Gastrocnemius medialis (tissue), 4 donors: ENCODE measurements at regions not wholly inside any gene's neighbourhood (a gene's known extent, or its start where the extent isn't known, plus 50 kb on each side); places are given as distances from the start of the nearest gene placed in this dataset.

Experiments used
- ATAC-seq, 2 donors: fragments of 150-250 bp; one replicate each; pipeline ENCODE4 v1.9.1; 2016
- DNase-seq, 2 donors: peaks; one replicate each; pipeline ENCODE4 v3.0.0-alpha.2; 2019
- H3K27ac ChIP-seq, 4 donors: fragments of 200-600 bp; sonication (generic); 1 replicate in 1 of 4; 2 replicates in 3 of 4; pipeline ENCODE4 v1.5.1; 2016 to 2018; ENCODE audit warnings: mild to moderate bottlenecking in 2 of 4, moderate library complexity in 1 of 4
- H3K27me3 ChIP-seq, 3 donors: fragments of 200-600 bp; sonication (generic) in 2 of 3; 1 replicate in 1 of 3; 2 replicates in 2 of 3; pipeline versions ENCODE4 v1.5.1 to v1.6.0; 2016 to 2019; ENCODE audit warnings: mild to moderate bottlenecking in 1 of 3, moderate library complexity in 1 of 3
- H3K36me3 ChIP-seq, 2 donors: fragments of 200-600 bp; sonication (generic) in 1 of 2; one replicate each; pipeline ENCODE4 v1.5.1; 2017 to 2018
- H3K4me1 ChIP-seq, 2 donors: fragments of 200-600 bp; sonication (generic) in 1 of 2; one replicate each; pipeline ENCODE4 v1.5.1; 2016 to 2017; ENCODE audit warnings: mild to moderate bottlenecking in 2 of 2
- H3K4me3 ChIP-seq, 4 donors: fragments of 200-600 bp; sonication (generic) in 3 of 4; 1 replicate in 1 of 4; 2 replicates in 3 of 4; pipeline ENCODE4 v1.5.1; 2016 to 2019; ENCODE audit warnings: mild to moderate bottlenecking in 2 of 4
- H3K9me3 ChIP-seq, 3 donors: fragments of 200-600 bp; sonication (generic) in 2 of 3; 1 replicate in 1 of 3; 2 replicates in 2 of 3; pipeline ENCODE4 v1.5.1; 2016 to 2019
- POLR2A ChIP-seq, 2 donors: fragments of 450-650 bp; IDR thresholded peaks; one replicate each; pipeline ENCODE4 v1.6.1; 2017; ENCODE audit warnings: antibody characterized with exemption in 2 of 2, mild to moderate bottlenecking in 2 of 2, moderate library complexity in 2 of 2
- in situ Hi-C, 4 donors: fragments of 200-750 bp; cut with MboI; loops; one replicate each; pipeline versions ENCODE4 v1.15.0 to v1.8.0; 2017; ENCODE audit warnings: low sequenced_read_pairs in 4 of 4
- intact Hi-C: fragments of 100-400 bp; cut with DNase I; formaldehyde crosslinking; loops from one replicate; pipeline ENCODE4 v1.15.1; 2023; ENCODE audit warnings: low total_unique reads
- TF ChIP-seq, protein P1 (sequence below), 5 experiments: fragments of 450-650 bp in 3 of 5; fragments of 200-600 bp in 2 of 5; sonication (generic) in 2 of 5; IDR thresholded peaks in 4 of 5; conservative IDR thresholded peaks in 1 of 5; 1 replicate in 4 of 5; 2 replicates in 1 of 5; pipeline ENCODE4 v1.5.1; 2016 to 2019; ENCODE audit warnings: antibody characterized with exemption in 5 of 5, mild to moderate bottlenecking in 3 of 5, moderate library complexity in 3 of 5

DNA sequence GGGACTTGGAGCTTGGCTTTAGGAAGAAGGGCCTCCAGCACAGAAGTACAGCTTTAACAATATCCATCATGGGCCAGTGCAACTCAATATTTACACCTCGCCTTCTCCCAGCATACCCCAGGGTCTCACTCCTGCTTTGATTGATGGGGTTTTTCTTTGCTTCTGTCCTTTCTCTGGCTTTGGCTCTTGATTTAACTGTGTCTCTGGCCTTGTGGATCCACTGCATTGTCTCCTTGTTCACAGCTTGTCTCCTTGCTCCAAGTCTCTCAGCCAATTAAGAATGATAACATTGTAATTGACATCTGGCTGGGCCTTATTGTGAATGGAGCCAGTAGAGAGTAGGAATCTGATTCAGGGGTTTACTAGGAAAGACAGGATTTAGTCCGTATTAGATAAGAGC is 1019.5 kb downstream of the TMEM182 start:
- intact Hi-C loops (no loop called here), in situ Hi-C loops (no loop called here)

DNA sequence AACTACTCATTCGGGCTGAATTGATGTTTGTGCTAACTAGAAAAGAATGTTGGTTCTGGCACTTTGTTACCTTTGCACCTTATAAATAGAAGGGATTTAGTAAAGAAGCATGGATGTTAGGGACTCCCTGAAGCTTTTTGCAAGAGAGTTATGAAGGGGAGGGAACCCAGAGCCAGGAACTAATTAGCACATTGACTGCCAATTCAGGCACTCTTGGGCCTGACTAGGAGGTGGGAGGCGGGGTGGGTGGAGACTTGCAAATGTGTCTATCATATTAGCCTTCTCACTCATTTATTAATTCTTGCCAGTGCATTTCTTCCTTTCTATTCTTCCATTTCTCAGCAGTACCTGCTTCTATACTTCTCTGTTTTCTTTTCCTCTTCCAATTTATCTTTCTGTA is 1022.4 kb downstream of the TMEM182 start:
- DNase-seq (no peak), ATAC-seq (no peak)
- Histone ChIP-seq H3K4me1 (no peaks in the 10 kb centered on the region), H3K27me3 (no peaks in the 10 kb centered on the region), H3K36me3 (no peaks in the 10 kb centered on the region), H3K27ac (no peak overlapping the region), H3K9me3 (no peaks in the 10 kb centered on the region), H3K4me3 (no peak overlapping the region)
- TF ChIP-seq POLR2A (IDR thresholded peaks at IDR 0.05), result no peak
- TF ChIP-seq, protein P1, sequence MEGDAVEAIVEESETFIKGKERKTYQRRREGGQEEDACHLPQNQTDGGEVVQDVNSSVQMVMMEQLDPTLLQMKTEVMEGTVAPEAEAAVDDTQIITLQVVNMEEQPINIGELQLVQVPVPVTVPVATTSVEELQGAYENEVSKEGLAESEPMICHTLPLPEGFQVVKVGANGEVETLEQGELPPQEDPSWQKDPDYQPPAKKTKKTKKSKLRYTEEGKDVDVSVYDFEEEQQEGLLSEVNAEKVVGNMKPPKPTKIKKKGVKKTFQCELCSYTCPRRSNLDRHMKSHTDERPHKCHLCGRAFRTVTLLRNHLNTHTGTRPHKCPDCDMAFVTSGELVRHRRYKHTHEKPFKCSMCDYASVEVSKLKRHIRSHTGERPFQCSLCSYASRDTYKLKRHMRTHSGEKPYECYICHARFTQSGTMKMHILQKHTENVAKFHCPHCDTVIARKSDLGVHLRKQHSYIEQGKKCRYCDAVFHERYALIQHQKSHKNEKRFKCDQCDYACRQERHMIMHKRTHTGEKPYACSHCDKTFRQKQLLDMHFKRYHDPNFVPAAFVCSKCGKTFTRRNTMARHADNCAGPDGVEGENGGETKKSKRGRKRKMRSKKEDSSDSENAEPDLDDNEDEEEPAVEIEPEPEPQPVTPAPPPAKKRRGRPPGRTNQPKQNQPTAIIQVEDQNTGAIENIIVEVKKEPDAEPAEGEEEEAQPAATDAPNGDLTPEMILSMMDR (IDR thresholded peaks at IDR 0.05 in 4 of 5, conservative IDR thresholded peaks at IDR 0.05 in 1 of 5), result no peak
- intact Hi-C loops, result no loop called here
- in situ Hi-C loops, result no loop called here

More for the DNA sequence above, 1019.5 kb downstream of the TMEM182 start:
- Histone ChIP-seq H3K9me3 (no peaks in the 10 kb centered on the region), H3K27me3 (no peaks in the 10 kb centered on the region), H3K4me3 (no peak overlapping the region), H3K4me1 (no peaks in the 10 kb centered on the region), H3K36me3 (no peaks in the 10 kb centered on the region), H3K27ac (no peak overlapping the region)
- ATAC-seq (no peak), DNase-seq (no peak)
- TF ChIP-seq POLR2A (IDR thresholded peaks at IDR 0.05), result no peak
- TF ChIP-seq, protein P1 (IDR thresholded peaks at IDR 0.05 in 4 of 5, conservative IDR thresholded peaks at IDR 0.05 in 1 of 5), result no peak

DNA sequence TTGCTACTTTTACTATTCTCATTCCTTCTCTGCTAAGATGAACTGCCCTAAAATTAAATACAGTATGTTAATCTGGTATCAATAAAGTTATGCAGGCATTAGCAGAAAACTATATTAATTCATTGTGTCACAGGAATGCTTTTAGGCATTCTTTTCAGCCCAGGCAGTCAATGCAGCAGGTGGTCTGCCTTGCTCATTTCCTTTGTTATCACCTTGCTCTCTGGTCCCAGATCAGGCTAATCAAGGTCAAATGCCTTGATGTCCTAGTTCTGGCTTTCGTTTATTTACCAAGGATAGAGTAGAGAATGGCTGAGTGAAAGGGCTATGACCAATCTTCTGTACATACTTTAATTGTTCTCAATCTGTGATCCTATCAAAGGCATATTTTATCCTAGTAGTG is 1023.6 kb downstream of the TMEM182 start:
- Histone ChIP-seq H3K9me3 (no peaks in the 10 kb centered on the region), H3K27ac (no peak overlapping the region), H3K27me3 (no peaks in the 10 kb centered on the region), H3K4me1 (no peaks in the 10 kb centered on the region), H3K36me3 (no peaks in the 10 kb centered on the region), H3K4me3 (no peak overlapping the region)
- no peak for ATAC-seq
- DNase-seq, result no peak
- intact Hi-C loops, result no loop called here
- in situ Hi-C loops, result no loop called here
- TF ChIP-seq, protein P1 (IDR thresholded peaks at IDR 0.05 in 4 of 5, conservative IDR thresholded peaks at IDR 0.05 in 1 of 5), result no peak
- TF ChIP-seq POLR2A (IDR thresholded peaks at IDR 0.05), result no peak

DNA sequence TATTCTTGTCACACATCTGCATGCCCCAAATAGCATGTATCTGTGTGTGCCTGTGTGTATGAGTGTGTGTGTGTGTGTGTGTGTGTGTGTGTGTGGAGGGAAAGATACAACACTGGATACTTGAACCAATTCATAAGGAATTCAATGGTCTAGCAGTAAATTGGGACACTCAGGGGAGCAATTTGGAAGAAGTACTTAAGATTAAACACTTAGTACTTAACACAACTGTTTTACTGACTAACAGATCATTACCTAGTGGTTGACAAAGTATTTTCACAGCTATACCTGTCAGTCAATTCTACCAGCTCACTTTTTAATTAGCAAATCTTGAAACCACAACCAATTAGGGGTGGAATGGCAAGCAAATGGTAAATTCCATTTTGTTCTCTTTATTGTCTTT is 1024.1 kb downstream of the TMEM182 start:
- H3K9me3 ChIP-seq, result no peaks in the 10 kb centered on the region
- no peaks in the 10 kb centered on the region for H3K27me3 ChIP-seq
- DNase-seq (no peak), ATAC-seq (no peak)
- TF ChIP-seq, protein P1 (IDR thresholded peaks at IDR 0.05 in 4 of 5, conservative IDR thresholded peaks at IDR 0.05 in 1 of 5), result no peak
- no peak for TF ChIP-seq POLR2A (IDR thresholded peaks at IDR 0.05)
- H3K4me1 ChIP-seq, result no peaks in the 10 kb centered on the region
- intact Hi-C loops, result no loop called here
- in situ Hi-C loops, result no loop called here
- H3K36me3 ChIP-seq, result no peaks in the 10 kb centered on the region
- no peak overlapping the region for H3K27ac ChIP-seq
- no peak overlapping the region for H3K4me3 ChIP-seq

DNA sequence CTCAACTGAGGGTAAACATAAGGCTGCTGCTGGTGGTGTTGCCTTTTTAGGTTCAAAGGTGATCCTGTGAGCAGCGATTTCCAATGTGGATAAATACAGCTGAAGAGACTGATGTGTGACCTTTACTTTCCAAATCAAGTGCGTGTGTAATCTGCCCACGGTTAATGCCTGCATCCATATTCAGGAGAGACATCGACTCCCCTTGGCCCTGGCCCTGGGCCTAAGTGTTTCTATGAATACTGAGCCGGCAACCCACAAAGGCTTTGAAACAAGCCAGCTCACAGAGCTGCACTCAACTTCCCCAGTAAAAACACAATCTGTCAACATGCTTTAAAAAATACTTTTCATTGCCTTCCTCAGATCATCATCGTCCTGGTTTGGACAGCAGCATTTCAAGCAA is 1026.6 kb downstream of the TMEM182 start:
- Histone ChIP-seq H3K4me3 (no peak overlapping the region), H3K4me1 (no peaks in the 10 kb centered on the region), H3K36me3 (no peaks in the 10 kb centered on the region), H3K9me3 (no peaks in the 10 kb centered on the region), H3K27ac (no peak overlapping the region), H3K27me3 (no peaks in the 10 kb centered on the region)
- intact Hi-C loops (no loop called here), in situ Hi-C loops (no loop called here)
- DNase-seq (no peak), ATAC-seq (no peak)
- TF ChIP-seq, protein P1 (IDR thresholded peaks at IDR 0.05 in 4 of 5, conservative IDR thresholded peaks at IDR 0.05 in 1 of 5), result no peak
- no peak for TF ChIP-seq POLR2A (IDR thresholded peaks at IDR 0.05)
